COR-L47 (cell line): ENCODE measurements at regions not wholly inside any gene's neighbourhood (a gene's known extent, or its start where the extent isn't known, plus 50 kb on each side); places are given as distances from the start of the nearest gene placed in this dataset.
A peak's percentile ranks its signal among the peaks of the same experiment; 100 is the strongest.
"Not testable (repeated sequence)": the region's sequence is repeated elsewhere in the genome, so short reads cannot be mapped to it uniquely, and the experiment has no call there.

Source experiments
- DNase-seq: peaks from one replicate; lab custom pipeline; 2025; lab: John Stamatoyannopoulos, UW

GRCh38 chr18:54662986-54663385 is 71.9 kb downstream of the DYNAP start:
- DNase-seq = no peak

DNA sequence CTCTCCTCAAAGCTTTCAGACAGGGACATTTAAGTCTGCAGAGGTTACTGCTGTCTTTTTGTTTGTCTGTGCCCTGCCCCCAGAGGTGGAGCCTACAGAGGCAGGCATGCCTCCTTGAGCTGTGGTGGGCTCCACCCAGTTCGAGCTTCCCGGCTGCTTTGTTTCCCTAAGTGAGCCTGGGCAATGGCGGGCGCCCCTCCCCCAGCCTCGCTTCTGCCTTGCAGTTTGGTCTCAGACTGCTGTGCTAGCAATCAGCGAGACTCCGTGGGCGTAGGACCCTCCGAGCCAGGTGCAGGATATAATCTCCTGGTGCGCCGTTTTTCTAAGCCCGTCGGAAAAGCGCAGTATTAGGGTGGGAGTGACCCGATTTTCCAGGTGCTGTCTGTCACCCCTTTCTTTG is 78.7 kb downstream of the DYNAP start:
- DNase-seq = not testable (repeated sequence)

GRCh38 chr18:54671291-54671881 is 80.3 kb downstream of the DYNAP start:
- DNase-seq = peak; percentile 24

- no peak for DNase-seq
These were observed 81.1 kb downstream of the DYNAP start for GRCh38 chr18:54672109-54672508.

GRCh38 chr18:54672846-54673475 is 81.9 kb downstream of the DYNAP start:
- no peak for DNase-seq

DNA sequence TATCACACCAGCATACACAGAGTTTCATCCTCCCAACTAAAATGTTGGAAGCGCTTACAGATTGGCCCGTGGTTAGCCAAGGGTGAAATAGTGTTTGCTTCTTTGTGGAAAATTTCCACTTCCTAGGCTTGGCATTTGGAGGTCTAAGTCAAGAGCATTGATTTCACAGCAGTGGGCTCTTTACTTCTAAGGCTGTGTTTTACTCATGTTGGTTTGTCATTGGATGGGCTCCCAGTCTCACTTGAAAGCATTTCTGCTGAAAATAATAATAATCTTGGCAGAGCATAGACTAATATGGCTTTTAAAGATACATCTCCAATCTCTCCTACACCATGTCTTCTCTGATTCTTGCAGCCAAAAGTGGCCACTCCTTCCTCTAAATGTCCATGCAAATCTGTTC is 82.9 kb downstream of the DYNAP start:
- no peak for DNase-seq

GRCh38 chr18:54675076-54675475 is 84.0 kb downstream of the DYNAP start:
- DNase-seq = no peak

- DNase-seq = peak; percentile 68
These were observed 88.5 kb downstream of the DYNAP start for GRCh38 chr18:54679318-54680149.

DNA sequence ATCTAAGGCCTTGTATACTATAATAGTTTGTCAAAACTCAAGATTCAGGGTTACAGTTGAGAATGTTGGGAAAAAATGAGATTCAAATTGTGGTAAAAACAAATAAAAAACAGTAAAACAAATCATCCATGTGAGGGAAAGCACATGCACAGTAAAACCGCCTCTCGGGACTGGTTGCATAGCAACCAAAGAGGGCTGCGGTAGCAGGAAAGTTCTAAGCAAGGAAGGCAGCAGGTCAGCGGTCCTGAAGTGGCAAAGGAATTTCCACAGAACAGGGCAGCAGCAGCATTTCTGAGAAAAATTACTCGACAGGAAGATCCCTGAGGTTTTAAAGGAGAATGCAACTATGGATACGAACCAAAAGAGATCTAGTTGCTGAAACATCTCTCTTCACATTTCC is 93.7 kb downstream of the DYNAP start:
- no peak for DNase-seq

DNA sequence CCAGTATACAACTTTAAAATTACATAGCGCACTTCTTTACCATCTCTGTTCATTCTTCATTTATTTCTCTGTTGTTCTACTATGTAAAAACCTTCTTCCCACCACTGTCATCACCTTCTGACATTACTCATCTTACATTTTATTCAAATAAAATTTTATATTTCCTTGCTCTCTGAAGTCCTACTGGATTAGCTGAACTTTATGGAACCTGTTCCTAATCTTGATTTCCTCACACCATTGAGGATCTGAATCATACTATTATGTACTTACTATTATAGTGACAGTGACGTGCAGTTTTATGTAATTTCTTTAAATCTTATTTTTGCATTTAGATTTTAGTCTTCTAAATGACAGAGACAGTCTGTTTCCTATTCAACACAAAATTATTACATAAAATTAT is 98.3 kb downstream of the DYNAP start:
- no peak for DNase-seq

GRCh38 chr18:54690198-54690597 is 99.2 kb downstream of the DYNAP start:
- no peak for DNase-seq

DNA sequence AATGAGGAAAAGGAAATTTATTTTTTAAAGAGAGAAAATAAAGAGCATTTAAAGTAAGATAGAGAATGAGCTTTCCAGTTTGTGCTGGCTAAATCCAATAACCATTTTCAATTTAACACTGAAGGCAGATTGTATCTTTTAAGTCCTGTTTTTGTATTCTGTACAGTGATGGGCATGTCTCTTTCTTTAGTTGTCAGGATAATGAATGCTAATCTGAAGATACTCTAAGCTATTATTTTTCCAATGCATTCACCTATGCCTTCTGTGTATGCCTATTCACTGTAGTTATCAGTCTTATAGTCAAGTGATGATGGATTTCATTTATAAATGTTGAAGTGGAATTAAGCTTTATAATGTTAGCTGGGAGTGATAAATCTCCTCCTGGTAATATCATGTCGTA is 101.4 kb downstream of the DYNAP start:
- DNase-seq = no peak

DNA sequence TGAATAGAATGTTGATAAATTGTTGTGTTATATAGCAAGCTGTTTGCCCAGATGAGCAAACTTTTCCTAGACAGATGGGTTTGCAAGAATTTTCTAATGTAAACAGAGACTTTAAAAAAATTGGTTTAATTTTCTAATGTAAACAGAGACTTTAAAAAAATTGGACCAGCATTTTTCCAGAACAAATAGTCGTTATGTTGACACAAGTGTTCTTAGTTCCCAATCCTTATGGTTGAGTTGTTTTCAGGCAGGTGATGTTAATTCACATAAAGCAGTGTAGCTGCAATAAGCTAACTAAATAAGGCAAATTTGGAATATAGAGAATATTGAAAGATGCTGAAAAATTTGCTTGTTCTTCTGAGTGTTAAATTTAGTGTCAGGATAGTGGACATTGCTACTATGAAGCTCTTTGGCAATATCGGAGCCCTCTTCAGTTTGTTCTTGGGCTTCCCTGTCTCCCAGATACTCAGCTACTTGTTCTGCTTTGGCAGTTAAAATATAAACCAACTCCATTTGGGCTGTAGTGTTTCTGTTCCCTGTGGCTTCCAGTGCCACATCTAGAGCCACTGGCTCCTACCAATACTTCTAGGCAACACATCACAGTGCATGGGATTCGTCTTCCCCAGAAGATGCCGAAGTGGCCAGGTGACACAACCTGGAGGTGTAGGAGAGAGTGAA is 105.7 kb downstream of the DYNAP start:
- DNase-seq = no peak

DNA sequence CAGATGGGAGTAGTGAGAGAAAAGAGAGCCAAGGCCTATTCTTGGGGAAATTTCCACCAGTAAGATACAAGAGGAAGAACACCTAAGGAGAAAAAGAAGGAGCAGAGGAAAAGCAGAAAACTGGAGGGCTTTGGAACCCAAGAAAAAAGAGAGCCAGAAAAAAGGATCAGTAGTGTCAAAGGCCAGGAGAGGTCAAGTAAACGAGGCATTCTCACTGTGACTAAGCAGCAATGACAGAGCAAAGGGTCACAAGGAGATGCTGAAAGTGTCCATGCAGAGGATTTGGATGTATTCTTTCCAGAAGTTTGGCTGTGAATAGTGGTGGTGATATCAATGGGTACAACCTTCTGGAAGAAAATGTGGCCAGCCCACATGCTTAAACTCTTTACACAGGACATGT is 109.5 kb downstream of the DYNAP start:
- DNase-seq = no peak

GRCh38 chr18:54702686-54703085 is 111.6 kb downstream of the DYNAP start:
- DNase-seq = no peak

DNA sequence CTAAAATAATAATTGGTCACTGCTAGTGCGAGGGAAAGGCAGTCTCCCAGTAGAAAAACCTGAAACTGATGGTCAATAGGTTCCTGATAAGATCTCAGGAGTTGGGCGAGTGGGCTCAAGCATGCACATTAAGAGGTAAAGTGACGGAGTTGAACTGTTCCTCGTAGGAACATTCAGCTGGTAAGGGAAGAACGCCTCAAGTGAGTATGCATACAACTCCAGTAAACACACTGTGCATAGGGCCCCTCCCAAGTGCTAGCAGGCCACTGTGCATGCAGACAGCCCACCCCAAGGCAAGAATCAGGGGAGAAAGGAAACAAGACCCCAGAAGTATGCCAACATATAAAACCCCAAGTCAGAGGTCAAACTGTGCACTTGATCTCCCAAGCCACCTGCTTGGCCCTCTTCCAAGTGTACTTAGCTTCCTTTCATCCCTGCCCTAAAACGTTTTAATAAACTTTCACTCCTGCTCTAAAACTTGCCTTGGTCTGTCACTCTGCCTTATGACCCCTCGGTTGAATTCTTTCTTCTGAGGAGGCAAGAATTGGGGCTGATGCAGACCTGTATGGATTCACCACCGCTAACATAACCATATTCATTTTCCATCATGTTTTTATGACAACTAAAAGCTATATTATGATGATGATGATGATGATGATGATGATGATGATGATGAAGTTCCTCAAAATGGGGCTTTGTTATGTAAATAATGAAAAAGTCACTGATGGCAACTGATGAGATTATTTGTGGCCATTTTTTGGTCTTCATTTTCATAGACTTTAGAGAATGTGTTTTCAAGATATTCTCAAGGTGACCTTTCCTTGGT is 118.0 kb upstream of the RAB27B start:
- DNase-seq = no peak

DNA sequence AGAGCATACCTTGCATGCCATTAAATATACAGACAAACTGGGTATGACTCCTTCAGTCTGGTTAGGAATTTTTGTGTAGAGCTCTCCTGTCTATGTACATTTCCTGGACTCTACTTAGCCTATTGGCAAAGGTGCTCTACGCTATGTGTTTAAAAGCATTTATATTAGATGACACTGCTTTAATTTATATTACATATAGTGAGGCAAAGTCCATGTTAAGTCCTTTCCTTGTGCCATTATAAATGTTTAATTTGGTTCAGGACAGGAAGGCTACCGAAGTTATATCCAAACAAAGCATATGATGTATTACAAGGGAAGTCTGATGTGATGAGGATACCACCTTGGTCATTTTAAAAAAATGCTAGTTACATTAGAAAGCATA is 117.4 kb upstream of the RAB27B start:
- DNase-seq = no peak

DNA sequence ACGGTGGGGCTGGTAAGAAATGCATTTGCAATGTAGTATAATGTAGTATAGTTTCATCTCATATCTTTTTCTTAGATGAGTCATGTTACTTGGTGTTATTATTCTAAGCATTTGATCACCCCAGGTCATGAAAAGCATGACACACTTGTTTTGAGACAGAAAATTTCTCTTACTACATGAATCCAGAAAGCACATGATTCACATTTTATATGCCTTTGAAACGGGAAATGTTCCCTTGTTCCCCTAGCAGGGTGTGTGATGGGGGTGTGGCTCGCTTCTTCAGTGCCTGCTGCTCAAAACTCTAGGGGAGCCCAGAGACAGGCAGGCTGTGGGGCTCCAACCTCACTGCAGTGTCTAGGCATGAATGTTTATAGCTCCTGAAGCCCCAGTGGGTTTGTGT is 116.0 kb upstream of the RAB27B start:
- DNase-seq = no peak

GRCh38 chr18:54712758-54713157 is 115.5 kb upstream of the RAB27B start:
- DNase-seq = no peak

GRCh38 chr18:54713386-54713785 is 114.9 kb upstream of the RAB27B start:
- DNase-seq = no peak

- no peak for DNase-seq
These were observed 113.4 kb upstream of the RAB27B start for GRCh38 chr18:54714851-54715250.

DNA sequence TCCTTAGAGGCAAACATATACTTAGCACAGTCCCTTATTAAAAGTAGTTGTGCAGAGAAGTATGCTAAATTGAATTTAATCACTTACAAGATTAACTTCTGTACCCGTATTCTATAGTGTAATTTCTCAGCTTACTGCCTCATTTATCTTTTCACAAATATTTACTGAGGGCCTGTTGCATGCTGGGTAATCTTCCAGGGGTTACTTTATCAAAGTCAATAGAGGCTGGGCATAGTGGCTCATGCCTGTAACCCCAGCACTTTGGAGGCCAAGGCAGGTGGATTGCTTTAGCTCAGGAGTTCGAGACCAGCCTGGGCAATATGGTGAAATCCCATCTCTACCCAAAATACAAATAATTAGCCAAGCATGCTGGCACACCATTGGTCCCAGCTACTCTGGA is 111.7 kb upstream of the RAB27B start:
- DNase-seq = no peak
